H1 (cell line): ENCODE measurements at regions not wholly inside any gene's neighbourhood (a gene's known extent, or its start where the extent isn't known, plus 50 kb on each side); places are given as distances from the start of the nearest gene placed in this dataset.

Source experiments
- CTCF ChIA-PET: fragments of 300-600 bp; sonication (Branson Sonifier 250); formaldehyde crosslinking; loops from one replicate; lab custom pipeline; 2021; ENCODE audit not compliant: partially characterized antibody; lab: Charles Lee
- POLR2A ChIA-PET: fragments of 300-600 bp; sonication (Branson Sonifier 250); formaldehyde crosslinking; loops from one replicate; lab custom pipeline; 2021; ENCODE audit warnings: inconsistent platforms; ENCODE audit not compliant: partially characterized antibody; lab: Charles Lee
- DNase-seq, 2 experiments: peaks; one replicate each; pipeline versions ENCODE4 v3.0.0 to v3.0.0-alpha.2; 2010 to 2022; ENCODE audit warnings: low spot score in 2 of 2, low read depth in 1 of 2, mixed read lengths in 1 of 2
- FAIRE-seq: peaks from 2 replicates; lab custom pipeline; 2011; peaks lifted over from hg19 to GRCh38; lab: Jason Lieb, UNC
- H2AFZ ChIP-seq: 2 replicates; pipeline ENCODE4 v1.8.1; 2012; ENCODE audit warnings: low read length, inconsistent platforms
- H2AK5ac ChIP-seq: 2 replicates; pipeline ENCODE4 v1.6.1; 2013; ENCODE audit warnings: low read depth, low read length
- H2BK120ac ChIP-seq: replicated peaks from 2 replicates; pipeline ENCODE3; 2013; ENCODE audit warnings: low read depth, low read length, inconsistent platforms
- H2BK12ac ChIP-seq: 2 replicates; pipeline ENCODE4 v1.6.1; 2013; ENCODE audit warnings: low read depth, low read length
- H2BK15ac ChIP-seq: 2 replicates; pipeline ENCODE4 v1.6.1; 2013; ENCODE audit warnings: low read length
- H2BK20ac ChIP-seq: 2 replicates; pipeline ENCODE4 v1.6.1; 2013; ENCODE audit warnings: low read length
- H2BK5ac ChIP-seq: 2 replicates; pipeline ENCODE4 v1.6.1; 2013; ENCODE audit warnings: low read depth, low read length
- H3K14ac ChIP-seq: 2 replicates; pipeline ENCODE4 v1.6.1; 2013; ENCODE audit warnings: inconsistent platforms; ENCODE audit not compliant: insufficient read length
- H3K18ac ChIP-seq: 2 replicates; pipeline ENCODE4 v1.6.1; 2013; ENCODE audit warnings: low read length; ENCODE audit errors: extremely low read depth
- H3K23ac ChIP-seq: 2 replicates; pipeline ENCODE4 v1.6.1; 2013; ENCODE audit warnings: inconsistent platforms; ENCODE audit not compliant: insufficient read length
- H3K23me2 ChIP-seq: 2 replicates; pipeline ENCODE4 v1.6.1; 2013; ENCODE audit warnings: low read depth, low read length
- H3K27ac ChIP-seq: 2 replicates; pipeline ENCODE4 v1.6.1; 2011; ENCODE audit warnings: low read depth, low read length, inconsistent platforms
- H3K27me3 ChIP-seq, 4 experiments: replicated peaks in 1 of 4; 1 replicate in 1 of 4; 2 replicates in 3 of 4; pipeline versions ENCODE4 v1.6.1 to v1.8.1; 2011 to 2013; ENCODE audit warnings: low read length in 3 of 4, mild to moderate bottlenecking in 3 of 4, inconsistent platforms in 2 of 4, mixed read lengths in 2 of 4, moderate library complexity in 1 of 4; ENCODE audit not compliant: control insufficient read depth in 3 of 4, insufficient read depth in 3 of 4; ENCODE audit errors: extremely low read depth in 1 of 4
- H3K36me3 ChIP-seq, 4 experiments: 2 replicates each; pipeline versions ENCODE4 v1.6.1 to v1.8.1; 2011 to 2013; ENCODE audit warnings: mild to moderate bottlenecking in 4 of 4, low read length in 3 of 4, moderate library complexity in 2 of 4, control low read depth in 1 of 4, inconsistent platforms in 1 of 4; ENCODE audit not compliant: insufficient read depth in 4 of 4, control insufficient read depth in 2 of 4
- H3K4ac ChIP-seq: replicated peaks from 2 replicates; pipeline ENCODE3; 2013; ENCODE audit warnings: low read length, low read depth, mixed read lengths, inconsistent platforms; ENCODE audit not compliant: insufficient read length
- H3K4me1 ChIP-seq, 4 experiments: replicated peaks in 1 of 4; 1 replicate in 1 of 4; 2 replicates in 3 of 4; pipeline versions ENCODE4 v1.6.1 to v1.8.1; 2011 to 2013; ENCODE audit warnings: low read length in 3 of 4, inconsistent platforms in 2 of 4, mixed read lengths in 1 of 4; ENCODE audit not compliant: insufficient read depth in 4 of 4, control insufficient read depth in 3 of 4
- H3K4me2 ChIP-seq, 2 experiments: 2 replicates each; pipeline versions ENCODE4 v1.6.1 to v1.8.1; 2011 to 2013; ENCODE audit warnings: low read depth in 2 of 2, low read length in 2 of 2, control low read depth in 1 of 2, inconsistent platforms in 1 of 2, mild to moderate bottlenecking in 1 of 2; ENCODE audit not compliant: insufficient read depth in 1 of 2
- H3K4me3 ChIP-seq, 4 experiments: fragments of 200-600, 300-600 bp in 1 of 4; sonication (generic), shearing (Covaris generic), sonication (Bioruptor Twin) in 1 of 4; 2 replicates each; pipeline versions ENCODE4 v1.5.1 to v1.8.1; 2011 to 2016; ENCODE audit warnings: low read length in 4 of 4, low read depth in 3 of 4, control low read depth in 2 of 4, inconsistent platforms in 2 of 4, mild to moderate bottlenecking in 2 of 4, mixed read lengths in 1 of 4, moderate library complexity in 1 of 4; ENCODE audit not compliant: insufficient read depth in 2 of 4; ENCODE audit errors: extremely low read depth in 1 of 4
- H3K56ac ChIP-seq: replicated peaks from 2 replicates; pipeline ENCODE3; 2013; ENCODE audit warnings: low read depth, mild to moderate bottlenecking, mixed read lengths, low read length, inconsistent platforms; ENCODE audit not compliant: insufficient read length
- H3K79me1 ChIP-seq: 2 replicates; pipeline ENCODE4 v1.6.1; 2013; ENCODE audit warnings: low read depth, low read length, control low read depth
- H3K79me2 ChIP-seq, 2 experiments: 2 replicates each; pipeline versions ENCODE4 v1.6.1 to v1.8.1; 2012 to 2013; ENCODE audit warnings: low read length in 2 of 2, mild to moderate bottlenecking in 2 of 2, inconsistent platforms in 1 of 2; ENCODE audit not compliant: insufficient read depth in 2 of 2, control insufficient read depth in 1 of 2
- H3K9ac ChIP-seq, 4 experiments: replicated peaks in 1 of 4; 1 replicate in 1 of 4; 2 replicates in 3 of 4; pipeline versions ENCODE4 v1.6.1 to v1.8.1; 2011 to 2013; ENCODE audit warnings: low read depth in 3 of 4, low read length in 3 of 4, control low read depth in 2 of 4, mild to moderate bottlenecking in 2 of 4, moderate library complexity in 2 of 4, inconsistent platforms in 1 of 4; ENCODE audit errors: extremely low read depth in 1 of 4
- H3K9me3 ChIP-seq, 2 experiments: 2 replicates each; pipeline versions ENCODE4 v1.6.1 to v1.8.1; 2012 to 2013; ENCODE audit warnings: mild to moderate bottlenecking in 2 of 2, moderate library complexity in 2 of 2, control low read depth in 1 of 2, inconsistent platforms in 1 of 2, low read depth in 1 of 2, low read length in 1 of 2, mixed read lengths in 1 of 2; ENCODE audit not compliant: insufficient read depth in 2 of 2
- H4K20me1 ChIP-seq, 2 experiments: replicated peaks in 1 of 2; 2 replicates each; pipeline versions ENCODE3 to v1.8.1; 2011 to 2013; ENCODE audit warnings: inconsistent platforms in 2 of 2, low read length in 2 of 2, mild to moderate bottlenecking in 1 of 2; ENCODE audit not compliant: insufficient read depth in 2 of 2, control insufficient read depth in 1 of 2
- H4K5ac ChIP-seq: 2 replicates; pipeline ENCODE4 v1.6.1; 2013; ENCODE audit warnings: low read length, low read depth, mixed read lengths, inconsistent platforms; ENCODE audit not compliant: insufficient read length
- H4K8ac ChIP-seq: 2 replicates; pipeline ENCODE4 v1.8.0; 2013; ENCODE audit warnings: mild to moderate bottlenecking, moderate library complexity, low read length, inconsistent platforms; ENCODE audit not compliant: insufficient read depth; ENCODE audit errors: extremely low read depth
- H4K91ac ChIP-seq: replicated peaks from 2 replicates; pipeline ENCODE3; 2013; ENCODE audit warnings: low read length, mixed read lengths, inconsistent platforms; ENCODE audit not compliant: insufficient read length
- BCL11A ChIP-seq, 2 experiments: IDR thresholded peaks; one replicate each; pipeline ENCODE4 v1.6.1; 2011; ENCODE audit warnings: low read depth in 2 of 2, low read length in 2 of 2, mild to moderate bottlenecking in 2 of 2
- CBX8 ChIP-seq: fragments of 300-800, 300-1000 bp; sonication (generic); IDR thresholded peaks from 2 replicates; pipeline ENCODE4 v1.7.1; 2016; ENCODE audit warnings: low read depth, low read length, borderline replicate concordance
- CTBP2 ChIP-seq: IDR thresholded peaks from 2 replicates; pipeline ENCODE4 v1.7.0; 2011; ENCODE audit warnings: borderline replicate concordance, mild to moderate bottlenecking, moderate library complexity, mixed read lengths, low read length; ENCODE audit not compliant: insufficient read depth, insufficient read length
- EZH2 ChIP-seq: fragments of 200-600 bp; sonication (generic); IDR thresholded peaks from 2 replicates; pipeline ENCODE4 v1.7.1; 2012; ENCODE audit warnings: low read depth, mild to moderate bottlenecking, moderate library complexity, low read length, inconsistent platforms; ENCODE audit not compliant: severe bottlenecking
- GABPA ChIP-seq: IDR thresholded peaks from 2 replicates; pipeline ENCODE4 v1.6.1; 2011; ENCODE audit warnings: mild to moderate bottlenecking, low read length, moderate library complexity, borderline replicate concordance; ENCODE audit not compliant: insufficient read depth
- GTF2F1 ChIP-seq: IDR thresholded peaks from 2 replicates; pipeline ENCODE4 v1.6.1; 2012; ENCODE audit warnings: low read depth, low read length, improper control_type of control experiment, borderline replicate concordance
- MAX ChIP-seq: IDR thresholded peaks from 2 replicates; pipeline ENCODE4 v1.6.1; 2012; ENCODE audit warnings: inconsistent platforms
- POLR2A ChIP-seq, 2 experiments: IDR thresholded peaks; 1 replicate in 1 of 2; 2 replicates in 1 of 2; pipeline ENCODE4 v1.6.1; 2011; ENCODE audit warnings: low read depth in 2 of 2, low read length in 2 of 2, mild to moderate bottlenecking in 2 of 2; ENCODE audit errors: control extremely low read depth in 1 of 2
- POLR2AphosphoS5 ChIP-seq: IDR thresholded peaks from 2 replicates; pipeline ENCODE4 v1.6.1; 2011; ENCODE audit warnings: low read depth, low read length
- POU5F1 ChIP-seq: IDR thresholded peaks from 2 replicates; pipeline ENCODE4 v1.6.1; 2011; ENCODE audit warnings: low read depth, mild to moderate bottlenecking, low read length, moderate library complexity
- RAD21 ChIP-seq, 2 experiments: IDR thresholded peaks in 1 of 2; conservative IDR thresholded peaks in 1 of 2; 2 replicates each; pipeline ENCODE4 v1.6.1; 2011; ENCODE audit warnings: low read depth in 2 of 2, low read length in 2 of 2, improper control_type of control experiment in 1 of 2, inconsistent platforms in 1 of 2, mild to moderate bottlenecking in 1 of 2, moderate library complexity in 1 of 2
- RFX5 ChIP-seq: IDR thresholded peaks from 2 replicates; pipeline ENCODE4 v1.6.1; 2011; ENCODE audit warnings: low read depth, low read length, improper control_type of control experiment, borderline replicate concordance
- SIRT6 ChIP-seq: IDR thresholded peaks from one replicate; pipeline ENCODE4 v1.7.1; 2012; ENCODE audit warnings: low read length, inconsistent platforms
- TCF12 ChIP-seq: IDR thresholded peaks from 2 replicates; pipeline ENCODE4 v1.6.1; 2011; ENCODE audit warnings: low read depth, mild to moderate bottlenecking, low read length
- TEAD4 ChIP-seq: IDR thresholded peaks from 2 replicates; pipeline ENCODE4 v1.6.1; 2012; ENCODE audit warnings: low read depth, low read length, inconsistent platforms, mixed read lengths
- WGBS, 2 experiments: shearing (Covaris generic) in 1 of 2; methylation state at CpG; one replicate each; pipeline versions ENCODE4 v1.1.6 to v1.1.7; 2013 to 2015; ENCODE audit warnings: low lambda C conversion rate in 2 of 2, mixed read lengths in 2 of 2, inconsistent platforms in 1 of 2, low coverage in 1 of 2, missing lambda C conversion rate in 1 of 2; ENCODE audit not compliant: insufficient replicate concordance in 2 of 2, insufficient coverage in 1 of 2, insufficient read length in 1 of 2; ENCODE audit errors: extremely low coverage in 1 of 2, missing lambda C conversion rate in 1 of 2; 5-methylcytosine and 5-hydroxymethylcytosine counted together

GRCh38 chr4:126061655-126062054, 746.9 kb downstream of the FAT4 start:
- Histone ChIP-seq H3K27me3 (no peaks in the 10 kb centered on the region), H3K23ac (no peak overlapping the region), H3K56ac (no peak overlapping the region), H2BK5ac (no peak overlapping the region), H2BK12ac (no peak overlapping the region), H2AK5ac (no peak overlapping the region), H2AFZ (no peak overlapping the region), H4K5ac (no peak overlapping the region), H3K4ac (no peak overlapping the region), H3K4me2 (no peak overlapping the region), H2BK15ac (no peak overlapping the region), H4K91ac (no peak overlapping the region), H4K8ac (no peak overlapping the region), H4K20me1 (no peaks in the 10 kb centered on the region), H3K9me3 (no peaks in the 10 kb centered on the region; a peak in 1 of 4 replicates), H3K23me2 (no peaks in the 10 kb centered on the region), H3K27ac (no peak overlapping the region), H2BK20ac (no peak overlapping the region), H3K14ac (no peak overlapping the region), H2BK120ac (no peak overlapping the region), H3K9ac (no peak overlapping the region), H3K18ac (no peak overlapping the region), H3K79me1 (no peaks in the 10 kb centered on the region), H3K4me3 (no peak overlapping the region), H3K79me2 (no peaks in the 10 kb centered on the region), H3K36me3 (no peaks in the 10 kb centered on the region), H3K4me1 (no peaks in the 10 kb centered on the region)
- FAIRE-seq (no peak), DNase-seq (no peak)
- ChIA-PET POLR2A (no interaction called here), CTCF (interaction anchor here (0.7 kb wide), 1 partner anchor 521 kb away, joined by 3 read pairs; no protein-coding TSS in a partner anchor)
- no peak for TF ChIP-seq POU5F1
- no peak for TF ChIP-seq CTBP2
- TF ChIP-seq TEAD4, result no peak
- TF ChIP-seq BCL11A (IDR thresholded peaks at IDR 0.05; ENCODE audit: low read depth in 2 of 2, low read length in 2 of 2), result no peak
- no peak for TF ChIP-seq RFX5
- TF ChIP-seq SIRT6, result no peak
- TF ChIP-seq EZH2, result no peak
- no peak for TF ChIP-seq RAD21 (IDR thresholded peaks at IDR 0.05 in 1 of 2, conservative IDR thresholded peaks at IDR 0.05 in 1 of 2; ENCODE audit: low read depth in 2 of 2, low read length in 2 of 2)
- TF ChIP-seq POLR2AphosphoS5, result no peak
- TF ChIP-seq MAX, result no peak
- no peak for TF ChIP-seq CBX8
- no peak for TF ChIP-seq GABPA
- no peak for TF ChIP-seq POLR2A (IDR thresholded peaks at IDR 0.05; ENCODE audit: control extremely low read depth in 1 of 2, low read depth in 2 of 2, low read length in 2 of 2)
- TF ChIP-seq TCF12, result no peak
- TF ChIP-seq GTF2F1, result no peak
- 93% methylated on average over 4 of the region's 4 CpGs; no CpG with 5 or more reads in 1 of the 2 experiments for WGBS, 2 experiments
